ENCODE measurements at regions not wholly inside any gene's neighbourhood (a gene's known extent, or its start where the extent isn't known, plus 50 kb on each side); places are given as distances from the start of the nearest gene placed in this dataset.
"Not testable (repeated sequence)": the region's sequence is repeated elsewhere in the genome, so short reads cannot be mapped to it uniquely, and the experiment has no call there.

DNA sequence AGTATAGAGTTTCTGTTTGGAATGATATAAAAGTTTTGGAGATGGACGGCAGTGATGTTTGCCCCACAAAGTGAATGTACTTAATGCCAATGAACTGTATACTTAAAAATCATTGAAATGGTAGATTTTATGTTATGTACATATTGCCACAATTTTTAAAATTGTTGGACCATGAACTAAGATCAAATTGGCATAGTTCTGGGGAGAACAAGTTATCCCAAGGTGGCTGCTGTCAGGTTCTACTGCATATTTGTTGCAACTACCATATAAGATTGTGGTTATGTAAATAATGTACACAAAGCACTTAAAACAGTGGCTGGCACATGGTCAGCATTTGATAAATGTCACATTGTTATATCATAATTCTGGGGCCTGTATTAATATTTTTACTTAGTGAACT lies 466.4 kb downstream of the SIPA1L2 start:
- TF ChIP-seq, protein P1, sequence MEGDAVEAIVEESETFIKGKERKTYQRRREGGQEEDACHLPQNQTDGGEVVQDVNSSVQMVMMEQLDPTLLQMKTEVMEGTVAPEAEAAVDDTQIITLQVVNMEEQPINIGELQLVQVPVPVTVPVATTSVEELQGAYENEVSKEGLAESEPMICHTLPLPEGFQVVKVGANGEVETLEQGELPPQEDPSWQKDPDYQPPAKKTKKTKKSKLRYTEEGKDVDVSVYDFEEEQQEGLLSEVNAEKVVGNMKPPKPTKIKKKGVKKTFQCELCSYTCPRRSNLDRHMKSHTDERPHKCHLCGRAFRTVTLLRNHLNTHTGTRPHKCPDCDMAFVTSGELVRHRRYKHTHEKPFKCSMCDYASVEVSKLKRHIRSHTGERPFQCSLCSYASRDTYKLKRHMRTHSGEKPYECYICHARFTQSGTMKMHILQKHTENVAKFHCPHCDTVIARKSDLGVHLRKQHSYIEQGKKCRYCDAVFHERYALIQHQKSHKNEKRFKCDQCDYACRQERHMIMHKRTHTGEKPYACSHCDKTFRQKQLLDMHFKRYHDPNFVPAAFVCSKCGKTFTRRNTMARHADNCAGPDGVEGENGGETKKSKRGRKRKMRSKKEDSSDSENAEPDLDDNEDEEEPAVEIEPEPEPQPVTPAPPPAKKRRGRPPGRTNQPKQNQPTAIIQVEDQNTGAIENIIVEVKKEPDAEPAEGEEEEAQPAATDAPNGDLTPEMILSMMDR (conservative IDR thresholded peaks at IDR 0.05; ENCODE audit: low read depth, low read length) = no peak
- H3K4me3 ChIP-seq (ENCODE audit: low read length) = no peak overlapping the region

GRCh38 chr1:232162001-232162400 lies 467.9 kb downstream of the SIPA1L2 start:
- H3K4me3 ChIP-seq (ENCODE audit: low read length) = no peak overlapping the region
- DNase-seq (ENCODE audit: low read depth) = no peak
- TF ChIP-seq, protein P1 (conservative IDR thresholded peaks at IDR 0.05; ENCODE audit: low read depth, low read length) = no peak

More for the DNA sequence above, 466.4 kb downstream of the SIPA1L2 start:
- DNase-seq (ENCODE audit: low read depth) = no peak

DNA sequence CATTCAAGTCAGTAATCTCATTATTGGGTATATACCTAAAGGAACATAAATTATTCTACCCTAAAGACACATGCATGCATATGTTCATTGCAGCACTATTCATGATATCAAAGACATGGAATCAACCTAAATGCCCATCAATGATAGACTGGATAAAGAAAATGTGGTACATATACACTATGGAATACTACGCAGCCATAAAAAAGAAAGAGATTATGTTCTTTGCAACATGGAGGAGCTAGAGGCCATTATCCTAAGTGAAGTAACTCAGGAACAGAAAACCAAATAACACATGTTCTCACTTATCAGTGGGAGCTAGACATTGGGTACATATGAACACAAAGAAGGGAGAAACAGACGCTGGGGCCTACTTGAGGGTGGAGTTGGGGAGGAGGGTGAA lies 471.4 kb downstream of the SIPA1L2 start:
- not testable (repeated sequence) for H3K4me3 ChIP-seq (ENCODE audit: low read length); DNase-seq (ENCODE audit: low read depth)

DNA sequence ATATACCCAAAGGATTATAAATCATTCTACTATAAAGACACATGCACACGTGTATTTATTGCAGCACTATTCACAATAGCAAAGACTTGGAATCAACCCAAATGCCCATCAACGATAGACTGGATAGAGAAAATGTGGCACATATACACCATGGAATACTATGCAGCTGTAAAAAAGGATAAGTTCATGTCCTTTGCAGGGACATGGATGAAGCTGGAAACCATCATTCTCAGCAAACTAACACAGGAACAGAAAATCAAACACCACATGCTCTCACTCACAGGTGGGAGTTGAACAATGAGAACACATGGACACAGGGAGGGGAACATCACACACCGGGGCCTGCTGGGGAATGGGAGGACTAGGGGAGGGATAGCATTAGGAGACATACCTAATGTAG lies 473.9 kb downstream of the SIPA1L2 start:
- not testable (repeated sequence) for H3K4me3 ChIP-seq (ENCODE audit: low read length); DNase-seq (ENCODE audit: low read depth)

- DNase-seq (ENCODE audit: low read depth) = no peak
- H3K4me3 ChIP-seq (ENCODE audit: low read length) = no peak overlapping the region
- TF ChIP-seq, protein P1 (conservative IDR thresholded peaks at IDR 0.05; ENCODE audit: low read depth, low read length) = no peak
Measured at GRCh38 chr1:232153652-232154051, 476.3 kb downstream of the SIPA1L2 start.

GRCh38 chr1:232150770-232151548 lies 479.0 kb downstream of the SIPA1L2 start:
- no peak for DNase-seq (ENCODE audit: low read depth)
- TF ChIP-seq, protein P1 (conservative IDR thresholded peaks at IDR 0.05; ENCODE audit: low read depth, low read length) = no peak
- H3K4me3 ChIP-seq (ENCODE audit: low read length) = no peak overlapping the region

- DNase-seq (ENCODE audit: low read depth) = no peak
- no peak overlapping the region for H3K4me3 ChIP-seq (ENCODE audit: low read length)
- TF ChIP-seq, protein P1 (conservative IDR thresholded peaks at IDR 0.05; ENCODE audit: low read depth, low read length) = no peak
Measured at GRCh38 chr1:232149287-232150201, 480.4 kb downstream of the SIPA1L2 start.

- TF ChIP-seq, protein P1 (conservative IDR thresholded peaks at IDR 0.05; ENCODE audit: low read depth, low read length) = no peak
- no peak for DNase-seq (ENCODE audit: low read depth)
- H3K4me3 ChIP-seq (ENCODE audit: low read length) = no peak overlapping the region
Measured at GRCh38 chr1:232147215-232147614, 482.7 kb downstream of the SIPA1L2 start.

All from retinal pigment epithelial cell (primary cell).